IPS DF 19.7 (cell line): ENCODE measurements at regions not wholly inside any gene's neighbourhood (a gene's known extent, or its start where the extent isn't known, plus 50 kb on each side); places are given as distances from the start of the nearest gene placed in this dataset.
A peak's percentile ranks its signal among the peaks of the same experiment; 100 is the strongest.

Experiments used
- DNase-seq: peaks from one replicate; pipeline ENCODE4 v3.0.0-alpha.2; 2013; ENCODE audit warnings: low read depth, low spot score

DNA sequence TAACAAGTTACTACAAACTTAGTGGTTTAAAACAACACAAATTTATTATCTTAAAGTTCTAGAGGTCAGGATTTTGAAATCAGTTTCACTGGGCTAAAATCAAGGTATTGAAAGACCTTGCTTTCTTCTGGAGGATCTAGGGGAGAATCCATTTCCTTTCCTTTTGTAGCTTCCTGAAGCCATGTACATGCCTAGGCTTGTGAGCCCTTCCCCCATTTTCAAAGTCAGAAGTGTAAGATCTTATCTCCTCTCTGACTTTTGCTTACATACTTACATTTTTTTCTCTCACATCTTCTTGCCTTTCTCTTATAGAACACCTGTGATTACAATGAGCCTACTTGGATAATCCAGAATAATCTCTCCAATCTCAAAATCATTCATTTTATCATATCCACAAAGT is 78.7 kb upstream of the MBOAT2 start:
- DNase-seq: no peak

DNA sequence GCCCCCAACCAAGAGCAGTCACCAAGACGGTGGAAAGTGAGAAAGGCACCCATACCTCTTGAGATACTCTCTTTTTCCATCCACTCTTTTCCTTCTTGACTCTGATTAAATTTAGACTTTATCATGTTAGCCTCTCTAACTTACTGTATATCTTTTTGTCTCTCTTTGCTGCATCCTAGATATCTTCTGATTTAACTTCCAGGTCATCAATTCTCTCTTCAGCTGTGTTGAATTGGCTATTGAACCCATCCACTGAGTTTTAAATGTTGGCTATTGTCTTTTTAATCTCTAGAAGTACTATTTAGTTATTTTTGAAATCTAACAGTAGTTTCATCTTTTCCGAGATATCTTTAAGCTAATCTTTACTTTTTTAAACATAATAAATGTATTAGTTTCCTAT is 78.3 kb upstream of the MBOAT2 start:
- no peak for DNase-seq

DNA sequence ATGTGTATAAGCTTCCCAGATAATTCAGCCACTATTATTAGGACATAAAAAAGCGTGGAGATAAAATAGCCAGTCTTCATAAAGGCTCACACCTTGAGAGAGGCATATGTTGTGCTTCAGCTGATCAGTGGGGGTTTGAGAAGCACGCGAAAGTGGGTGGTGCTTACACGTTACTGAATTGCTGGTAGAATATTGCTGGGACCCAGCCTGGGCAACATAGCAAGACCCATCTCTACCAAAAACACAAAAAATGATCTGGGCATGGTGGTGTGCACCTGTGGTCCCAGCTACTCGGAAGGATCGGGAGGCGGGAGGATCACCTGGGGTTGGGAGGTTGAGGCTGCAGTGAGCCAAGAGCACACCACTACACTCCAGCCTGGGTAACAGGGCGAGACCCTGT is 74.9 kb upstream of the MBOAT2 start:
- no peak for DNase-seq

DNA sequence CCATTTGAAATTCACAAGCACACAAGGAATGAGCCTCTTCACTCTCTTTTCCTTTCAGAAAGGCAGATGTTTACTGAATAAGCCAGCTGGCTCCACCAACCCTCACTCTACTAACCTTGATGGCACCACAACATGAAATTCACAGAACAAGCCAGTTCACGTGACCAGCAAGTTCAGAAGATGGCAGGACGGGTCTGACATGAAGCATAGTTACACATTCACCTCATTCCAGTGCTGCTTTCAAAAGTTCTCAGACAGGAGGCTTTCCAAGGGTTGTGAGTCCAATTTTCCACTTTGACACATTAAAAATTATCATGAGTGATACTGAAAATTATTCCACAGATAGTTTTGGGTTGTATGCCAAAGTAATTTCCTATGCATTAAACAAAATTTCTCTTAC is 74.2 kb upstream of the MBOAT2 start:
- no peak for DNase-seq

DNA sequence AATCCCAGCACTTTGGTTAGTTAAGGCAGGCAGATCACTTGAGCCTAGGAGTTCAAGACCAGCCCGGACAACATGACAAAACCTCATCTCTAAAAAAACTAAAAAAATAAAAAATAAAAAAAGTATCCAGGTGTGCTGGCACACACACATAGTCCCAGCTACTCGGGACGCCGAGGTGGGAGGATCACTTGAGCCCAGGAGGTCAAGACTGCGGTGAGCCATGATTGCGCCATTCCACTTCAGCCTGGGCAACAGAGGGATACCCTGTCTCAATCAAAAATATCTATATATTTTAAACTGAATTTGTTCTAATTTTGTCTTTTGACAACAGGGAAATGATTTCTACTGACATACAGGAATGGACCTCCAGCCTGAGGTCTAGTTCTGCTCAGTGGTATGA is 73.3 kb upstream of the MBOAT2 start:
- DNase-seq: no peak

DNA sequence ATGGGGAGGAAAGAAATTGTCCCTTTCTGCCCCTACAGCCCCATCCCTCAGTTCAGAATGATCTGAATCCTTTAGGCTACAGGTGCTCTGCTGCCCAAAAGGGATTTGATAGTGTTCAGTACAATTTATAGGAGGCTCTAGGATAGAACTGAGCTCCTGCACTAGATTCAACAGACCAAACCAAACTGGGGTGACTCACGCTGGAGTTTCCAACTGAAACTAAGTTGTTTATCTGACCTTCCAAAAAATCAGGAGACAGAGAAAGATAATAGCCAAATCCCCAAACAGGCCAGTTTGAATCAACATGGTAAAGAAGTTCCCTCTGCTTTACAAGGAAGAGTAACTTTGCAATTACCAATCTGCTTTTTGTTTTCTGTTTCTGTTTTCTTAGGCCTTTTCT is 72.7 kb upstream of the MBOAT2 start:
- no peak for DNase-seq

DNA sequence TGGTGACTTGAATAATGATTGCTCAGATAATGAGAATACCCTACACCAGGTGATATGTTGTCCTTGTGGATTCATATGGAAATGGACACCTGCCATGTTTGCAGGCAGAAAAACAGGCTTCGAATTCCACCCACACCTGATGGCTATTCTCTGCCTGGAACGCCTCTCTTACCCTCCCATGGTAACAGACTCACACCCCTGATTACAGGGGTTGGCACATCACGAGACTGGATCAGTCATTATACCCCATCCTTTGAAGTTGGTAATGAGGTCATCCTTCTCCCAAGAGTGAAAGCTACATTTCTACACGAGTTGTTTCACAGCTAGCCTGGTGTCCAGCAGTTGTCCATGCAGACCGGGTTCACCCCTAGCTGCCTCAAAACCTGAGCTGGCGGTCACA is 71.4 kb upstream of the MBOAT2 start:
- DNase-seq: peak; percentile 84

DNA sequence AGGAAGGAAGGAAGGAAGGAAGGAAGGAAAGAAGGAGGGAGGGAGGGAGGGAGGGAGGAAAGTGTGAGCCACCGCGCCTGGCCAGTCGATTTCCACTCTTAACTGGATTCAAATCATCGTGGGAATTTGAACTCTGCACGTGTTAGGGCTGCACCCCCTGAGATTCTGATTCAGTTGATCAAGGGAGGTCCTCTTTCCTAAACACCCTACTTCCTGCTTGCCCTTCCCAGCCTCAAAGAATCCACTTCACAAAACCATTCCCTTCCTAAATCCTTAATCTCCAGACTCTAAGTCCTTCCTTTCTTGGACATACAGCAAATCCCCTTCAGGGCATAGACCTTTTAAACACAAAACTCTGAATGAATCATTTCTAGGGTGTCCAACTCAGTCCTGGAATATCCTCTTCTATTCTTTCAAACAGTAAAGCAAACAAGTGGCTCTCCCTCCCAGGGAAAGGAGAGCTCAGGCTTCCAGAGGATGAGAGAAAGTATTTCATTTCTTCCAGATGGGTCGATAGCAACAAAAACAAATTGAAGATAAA is 68.2 kb upstream of the MBOAT2 start:
- DNase-seq: no peak

DNA sequence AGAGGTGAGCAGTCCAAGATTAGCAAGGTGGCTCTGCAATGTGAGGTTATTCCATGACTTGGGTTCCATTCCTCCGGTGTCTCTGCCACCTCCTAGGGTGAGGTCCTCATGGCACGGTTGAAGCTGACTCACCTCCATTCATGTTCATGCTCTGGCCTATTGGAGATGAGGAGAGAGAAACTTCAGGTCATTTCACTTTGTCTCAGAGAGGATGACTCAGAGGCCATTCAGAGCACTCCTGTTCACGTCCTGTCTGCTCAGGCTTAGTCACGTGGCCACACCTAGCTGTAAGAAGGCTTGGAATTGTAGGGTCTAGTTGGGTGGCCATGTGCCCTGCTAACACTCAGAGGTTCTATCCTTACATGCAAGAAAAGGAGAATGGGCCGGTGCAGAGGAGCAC is 67.5 kb upstream of the MBOAT2 start:
- no peak for DNase-seq

DNA sequence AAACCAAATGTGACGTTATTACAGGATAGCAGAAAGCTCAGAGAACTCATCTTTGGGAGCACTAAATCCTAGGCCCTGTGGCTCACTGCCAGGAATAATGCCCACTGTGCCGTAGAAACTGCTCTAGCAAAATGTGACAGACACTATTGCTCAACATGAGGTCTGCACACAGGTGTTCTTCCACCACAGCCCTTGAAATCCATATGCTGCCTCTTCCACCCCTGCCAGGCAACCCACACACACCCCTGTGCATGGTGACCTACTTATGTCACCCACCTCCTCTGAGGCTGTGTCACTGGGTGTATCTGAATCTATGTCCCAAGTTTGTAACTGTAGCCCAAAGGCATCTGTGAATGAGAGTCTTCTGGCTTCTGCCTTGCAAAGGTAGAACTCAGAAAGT is 66.1 kb upstream of the MBOAT2 start:
- no peak for DNase-seq

DNA sequence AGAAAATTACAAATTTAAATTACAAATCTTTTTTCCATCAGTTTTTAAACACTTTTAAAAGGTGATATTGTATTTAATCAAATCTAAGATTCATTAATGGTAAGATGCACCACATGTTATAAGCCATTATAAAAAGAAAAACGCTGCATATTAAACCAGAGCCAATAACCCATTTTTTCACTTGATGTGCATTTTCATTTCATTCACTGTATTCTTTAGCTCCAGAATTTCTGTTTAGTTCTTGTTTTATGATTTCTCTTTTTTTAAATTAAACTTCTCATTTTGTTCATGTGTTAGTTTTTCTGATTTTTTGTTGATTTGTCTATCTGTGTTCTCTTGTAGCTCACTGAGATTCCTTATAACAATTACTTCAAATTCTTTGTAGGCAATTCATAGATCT is 62.4 kb upstream of the MBOAT2 start:
- DNase-seq: no peak

DNA sequence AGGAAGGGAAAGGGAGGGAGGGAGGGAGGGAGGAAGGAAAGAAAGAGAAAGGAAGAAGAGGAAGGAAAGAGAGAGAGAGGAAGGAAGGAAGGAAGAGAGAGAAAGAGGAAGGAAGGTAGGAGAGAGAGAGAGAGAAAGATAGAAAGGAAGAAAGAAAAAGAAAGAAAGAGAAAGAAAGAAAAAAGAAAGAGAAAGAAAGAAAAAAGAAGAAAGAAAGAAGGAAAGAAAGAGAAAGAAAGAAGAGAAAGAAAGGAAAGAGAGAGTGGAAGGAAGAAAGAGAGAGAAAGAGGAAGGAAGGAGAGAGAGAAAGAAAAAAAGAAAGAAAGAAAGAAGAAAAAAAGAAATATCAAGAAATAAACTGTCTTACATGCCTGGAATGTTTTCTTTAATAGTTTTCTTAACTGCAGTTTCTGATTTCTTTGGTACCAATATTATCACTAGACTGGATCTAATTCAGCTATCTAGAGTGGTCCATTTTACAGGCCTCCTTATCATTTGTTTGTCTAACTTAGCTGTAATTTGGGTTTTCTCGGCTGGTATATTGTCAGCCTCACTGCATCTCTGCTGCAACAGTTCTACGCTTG is 59.6 kb upstream of the MBOAT2 start:
- no peak for DNase-seq

DNA sequence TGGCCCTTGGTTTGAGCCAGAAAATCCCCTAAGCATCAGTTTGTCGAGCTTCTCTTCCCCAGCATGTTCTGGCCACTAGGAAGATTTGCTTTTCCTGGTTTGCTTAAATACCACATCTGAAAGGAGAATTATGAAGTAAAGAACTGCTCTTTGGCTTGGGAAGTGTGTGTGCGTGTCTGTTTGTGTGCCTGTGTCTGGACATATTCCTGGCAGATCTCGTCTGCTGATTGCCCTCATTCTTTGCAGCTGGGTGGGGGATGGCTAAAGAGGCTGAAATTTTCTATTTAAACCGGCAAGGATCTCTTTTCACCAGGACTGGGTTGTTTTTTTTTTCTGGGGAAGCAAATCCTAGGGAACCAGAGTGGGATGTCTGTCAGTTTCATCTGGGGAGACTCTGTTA is 57.3 kb upstream of the MBOAT2 start:
- no peak for DNase-seq

DNA sequence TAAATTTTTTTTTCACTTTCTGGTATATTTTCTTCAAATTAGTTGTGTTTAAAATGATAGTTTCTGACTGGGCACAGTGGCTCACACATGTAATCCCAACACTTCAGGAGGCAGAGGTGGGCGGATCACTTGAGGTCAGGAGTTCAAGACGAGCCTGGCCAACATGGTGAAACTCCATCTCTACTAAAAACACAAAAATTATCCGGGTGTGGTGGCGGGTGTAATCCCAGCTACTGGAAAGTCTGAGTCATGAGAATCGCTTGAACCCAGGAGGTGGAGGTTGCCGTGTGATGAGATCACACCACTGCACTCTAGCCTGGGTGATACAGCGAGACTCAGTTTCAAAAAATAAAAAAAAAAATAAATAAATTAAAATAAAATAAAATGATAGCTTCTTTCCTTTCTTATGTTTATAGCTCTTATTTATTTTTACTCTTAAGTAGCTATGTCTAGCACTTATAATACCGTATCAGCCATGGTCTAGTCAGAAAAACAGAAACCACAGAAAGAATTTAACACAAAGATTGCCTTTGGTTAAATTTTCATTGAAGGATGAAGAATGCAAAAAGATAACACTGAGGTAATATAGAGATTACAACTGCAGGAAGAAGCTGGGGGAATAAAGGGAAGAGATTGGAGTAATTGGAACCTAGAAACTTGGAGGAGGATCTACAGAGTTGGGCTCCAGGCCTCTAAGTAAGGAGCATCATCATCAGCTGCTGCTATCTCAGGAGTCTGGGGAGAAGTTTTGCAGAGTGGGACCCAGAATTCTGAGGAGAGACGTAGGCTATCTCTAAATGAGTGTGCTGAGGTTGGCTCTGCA is 54.7 kb upstream of the MBOAT2 start:
- no peak for DNase-seq

DNA sequence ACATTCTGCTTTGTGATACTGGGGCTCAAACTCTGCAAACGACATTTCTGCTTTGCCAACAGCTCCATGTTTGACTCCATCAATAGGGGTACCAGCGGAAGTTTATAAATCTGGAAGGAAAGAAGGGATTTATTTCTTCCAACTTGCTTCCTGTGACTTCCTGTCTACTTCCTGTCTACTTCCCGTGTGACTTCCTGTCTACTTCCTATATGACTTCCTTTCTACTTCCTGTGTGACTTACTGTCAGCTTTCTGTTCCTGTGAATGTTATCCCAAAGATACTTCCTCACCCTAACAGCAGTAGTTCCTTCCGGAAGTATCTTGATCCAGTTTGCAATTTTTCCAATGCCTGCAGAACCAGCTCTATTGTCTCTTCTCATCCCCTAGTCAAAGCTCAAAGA is 52.0 kb upstream of the MBOAT2 start:
- no peak for DNase-seq

DNA sequence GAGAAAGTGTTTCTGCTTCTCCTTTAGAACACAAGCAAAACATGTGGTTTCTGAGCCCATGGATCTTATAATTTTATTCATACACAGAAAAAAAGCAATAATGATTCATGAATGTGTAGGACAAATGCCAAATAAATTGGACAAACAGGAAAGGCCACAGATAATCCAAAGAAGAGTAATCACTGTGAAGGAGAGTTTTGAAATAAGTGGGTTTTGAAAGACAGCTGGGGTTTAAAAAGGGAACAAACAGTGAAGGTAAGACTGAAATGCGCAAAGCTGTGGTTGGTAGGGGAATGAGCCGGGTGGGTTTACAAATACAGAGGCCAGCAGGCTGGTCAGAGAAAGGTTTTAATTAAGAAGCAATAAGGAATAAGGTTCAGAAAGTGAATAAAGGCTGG is 50.0 kb upstream of the MBOAT2 start:
- DNase-seq: no peak
